Neural crest cell (in vitro differentiated cells): ENCODE measurements at regions not wholly inside any gene's neighbourhood (a gene's known extent, or its start where the extent isn't known, plus 50 kb on each side); places are given as distances from the start of the nearest gene placed in this dataset.

Source experiments
- DNase-seq: peaks from one replicate; pipeline ENCODE4 v3.0.0; 2021; ENCODE audit warnings: low read depth, mixed read lengths, low spot score
- H3K27ac Mint-ChIP-seq: one replicate; pipeline ENCODE4 v1.8.0; 2021; ENCODE audit warnings: mild to moderate bottlenecking, mixed read lengths; ENCODE audit not compliant: unreplicated experiment
- H3K27me3 Mint-ChIP-seq: 2 replicates; pipeline ENCODE4 v1.8.0; 2021; ENCODE audit warnings: low read depth, mild to moderate bottlenecking, mixed read lengths
- H3K36me3 Mint-ChIP-seq: 2 replicates; pipeline ENCODE4 v1.8.0; 2021; ENCODE audit warnings: low read depth, mild to moderate bottlenecking, mixed read lengths
- H3K4me1 Mint-ChIP-seq: 2 replicates; pipeline ENCODE4 v1.8.0; 2021; ENCODE audit warnings: mixed read lengths
- H3K4me3 Mint-ChIP-seq: one replicate; pipeline ENCODE4 v1.8.0; 2021; ENCODE audit warnings: mild to moderate bottlenecking, mixed read lengths
- H3K9me3 Mint-ChIP-seq: 2 replicates; pipeline ENCODE4 v1.8.0; 2021; ENCODE audit warnings: mixed read lengths
- CTCF ChIP-seq: fragments of 200-600 bp; sonication (generic); conservative IDR thresholded peaks from 2 replicates; pipeline ENCODE4 v1.5.0; 2021; ENCODE audit warnings: antibody characterized with exemption, mild to moderate bottlenecking

- Mint-ChIP-seq H3K4me3 (no peak overlapping the region), H3K9me3 (no peaks in the 10 kb centered on the region), H3K27ac (no peak overlapping the region), H3K27me3 (no peaks in the 10 kb centered on the region), H3K36me3 (no peaks in the 10 kb centered on the region), H3K4me1 (no peaks in the 10 kb centered on the region)
- no peak for TF ChIP-seq CTCF
- no peak for DNase-seq
These were observed 103.4 kb upstream of the PROX1 start for GRCh38 chr1:213884402-213884801.

- TF ChIP-seq CTCF, result no peak
- Mint-ChIP-seq H3K27ac (no peak overlapping the region), H3K9me3 (no peaks in the 10 kb centered on the region), H3K36me3 (no peaks in the 10 kb centered on the region), H3K4me1 (no peaks in the 10 kb centered on the region), H3K27me3 (no peaks in the 10 kb centered on the region), H3K4me3 (no peak overlapping the region)
- DNase-seq, result no peak
These were observed 102.8 kb upstream of the PROX1 start for GRCh38 chr1:213884942-213885341.

GRCh38 chr1:213887842-213888241, 99.9 kb upstream of the PROX1 start:
- Mint-ChIP-seq H3K27me3 (no peaks in the 10 kb centered on the region), H3K36me3 (no peaks in the 10 kb centered on the region), H3K4me1 (no peaks in the 10 kb centered on the region), H3K27ac (no peak overlapping the region), H3K9me3 (no peaks in the 10 kb centered on the region), H3K4me3 (no peak overlapping the region)
- TF ChIP-seq CTCF, result no peak
- no peak for DNase-seq

GRCh38 chr1:213891989-213892902, 95.5 kb upstream of the PROX1 start:
- Mint-ChIP-seq H3K27me3 (no peaks in the 10 kb centered on the region), H3K27ac (no peak overlapping the region), H3K36me3 (no peaks in the 10 kb centered on the region), H3K9me3 (peaks cover 11% of the 10 kb centered on the region), H3K4me1 (no peaks in the 10 kb centered on the region), H3K4me3 (no peak overlapping the region)
- TF ChIP-seq CTCF, result no peak
- DNase-seq, result no peak

- Mint-ChIP-seq H3K9me3 (peaks cover 11% of the 10 kb centered on the region), H3K4me1 (no peaks in the 10 kb centered on the region), H3K27me3 (no peaks in the 10 kb centered on the region), H3K36me3 (no peaks in the 10 kb centered on the region), H3K4me3 (no peak overlapping the region), H3K27ac (no peak overlapping the region)
- DNase-seq, result no peak
- TF ChIP-seq CTCF, result no peak
These were observed 89.1 kb upstream of the PROX1 start for GRCh38 chr1:213898684-213899083.
